Central memory CD8-positive, alpha-beta T cell (primary cell): ENCODE measurements at regions not wholly inside any gene's neighbourhood (a gene's known extent, or its start where the extent isn't known, plus 50 kb on each side); places are given as distances from the start of the nearest gene placed in this dataset.

Source experiments
- ATAC-seq: fragments of 150-1000 bp; cut with Tn5 transposase; replicated peaks from 2 replicates; pipeline ENCODE4 v1.10.0; 2022; ENCODE audit warnings: mild to moderate bottlenecking, moderate FRiP score, moderate number of reproducible peaks; ENCODE audit not compliant: poor library complexity, severe bottlenecking; ENCODE audit errors: extremely low read depth
- DNase-seq, 2 donors: peaks; one replicate each; pipeline ENCODE4 v3.0.0; 2021; ENCODE audit warnings: low spot score in 2 of 2
- H3K27ac Mint-ChIP-seq: one replicate; pipeline ENCODE4 v1.8.0; 2022; ENCODE audit warnings: low read depth, mild to moderate bottlenecking, moderate library complexity, mixed read lengths
- H3K27me3 Mint-ChIP-seq: one replicate; pipeline ENCODE4 v1.8.0; 2022; ENCODE audit warnings: mixed read lengths
- H3K36me3 Mint-ChIP-seq: one replicate; pipeline ENCODE4 v1.8.0; 2022; ENCODE audit warnings: mild to moderate bottlenecking, moderate library complexity, mixed read lengths; ENCODE audit not compliant: insufficient read depth
- H3K4me1 Mint-ChIP-seq: one replicate; pipeline ENCODE4 v1.8.0; 2022; ENCODE audit warnings: mixed read lengths
- H3K4me3 Mint-ChIP-seq: one replicate; pipeline ENCODE4 v1.8.0; 2022; ENCODE audit warnings: mild to moderate bottlenecking, moderate library complexity, mixed read lengths
- H3K9me3 Mint-ChIP-seq: one replicate; pipeline ENCODE4 v1.8.0; 2022; ENCODE audit warnings: mixed read lengths

- no peaks in the 10 kb centered on the region for H3K4me1 Mint-ChIP-seq
- H3K27ac Mint-ChIP-seq: no peak overlapping the region
- H3K9me3 Mint-ChIP-seq: no peaks in the 10 kb centered on the region
- no peak overlapping the region for H3K4me3 Mint-ChIP-seq
- DNase-seq (no peak), ATAC-seq (no peak)
- H3K36me3 Mint-ChIP-seq: no peaks in the 10 kb centered on the region
- peaks cover 19% of the 10 kb centered on the region for H3K27me3 Mint-ChIP-seq
These were observed 104.5 kb downstream of the NGF start for GRCh38 chr1:115233598-115233997.

GRCh38 chr1:115230281-115230680 lies 107.8 kb downstream of the NGF start:
- Mint-ChIP-seq H3K4me3 (no peak overlapping the region), H3K36me3 (no peaks in the 10 kb centered on the region), H3K27ac (no peak overlapping the region), H3K4me1 (no peaks in the 10 kb centered on the region), H3K27me3 (peaks cover 10% of the 10 kb centered on the region), H3K9me3 (no peaks in the 10 kb centered on the region)
- DNase-seq: no peak
- ATAC-seq: no peak

- Mint-ChIP-seq H3K36me3 (no peaks in the 10 kb centered on the region), H3K27ac (no peak overlapping the region), H3K4me3 (no peak overlapping the region), H3K27me3 (peaks cover 22% of the 10 kb centered on the region), H3K4me1 (no peaks in the 10 kb centered on the region), H3K9me3 (no peaks in the 10 kb centered on the region)
- no peak for DNase-seq
- no peak for ATAC-seq
These were observed 109.0 kb downstream of the NGF start for GRCh38 chr1:115229016-115229415.

- no peak for ATAC-seq
- H3K27me3 Mint-ChIP-seq: peaks cover 31% of the 10 kb centered on the region
- H3K27ac Mint-ChIP-seq: no peak overlapping the region
- no peak for DNase-seq
- no peaks in the 10 kb centered on the region for H3K9me3 Mint-ChIP-seq
- H3K4me1 Mint-ChIP-seq: no peaks in the 10 kb centered on the region
- H3K4me3 Mint-ChIP-seq: no peak overlapping the region
- H3K36me3 Mint-ChIP-seq: no peaks in the 10 kb centered on the region
These were observed 109.9 kb downstream of the NGF start for GRCh38 chr1:115228191-115228590.

GRCh38 chr1:115227346-115228082 lies 110.5 kb downstream of the NGF start:
- Mint-ChIP-seq H3K36me3 (no peaks in the 10 kb centered on the region), H3K4me1 (no peaks in the 10 kb centered on the region), H3K4me3 (no peak overlapping the region), H3K9me3 (no peaks in the 10 kb centered on the region), H3K27ac (no peak overlapping the region), H3K27me3 (peaks cover 35% of the 10 kb centered on the region)
- ATAC-seq (no peak), DNase-seq (no peak)

- Mint-ChIP-seq H3K27me3 (peaks cover 44% of the 10 kb centered on the region), H3K36me3 (no peaks in the 10 kb centered on the region), H3K4me1 (no peaks in the 10 kb centered on the region), H3K9me3 (no peaks in the 10 kb centered on the region), H3K4me3 (no peak overlapping the region), H3K27ac (no peak overlapping the region)
- no peak for DNase-seq
- ATAC-seq: no peak
These were observed 111.9 kb downstream of the NGF start for GRCh38 chr1:115225993-115226685.

- H3K27me3 Mint-ChIP-seq: peaks cover 58% of the 10 kb centered on the region
- H3K9me3 Mint-ChIP-seq: no peaks in the 10 kb centered on the region
- DNase-seq (no peak), ATAC-seq (no peak)
- no peak overlapping the region for H3K27ac Mint-ChIP-seq
- H3K4me1 Mint-ChIP-seq: no peaks in the 10 kb centered on the region
- no peak overlapping the region for H3K4me3 Mint-ChIP-seq
- no peaks in the 10 kb centered on the region for H3K36me3 Mint-ChIP-seq
These were observed 113.4 kb downstream of the NGF start for GRCh38 chr1:115224636-115225035.

- Mint-ChIP-seq H3K4me3 (no peak overlapping the region), H3K36me3 (no peaks in the 10 kb centered on the region), H3K4me1 (no peaks in the 10 kb centered on the region), H3K9me3 (no peaks in the 10 kb centered on the region), H3K27me3 (peaks cover 76% of the 10 kb centered on the region), H3K27ac (no peak overlapping the region)
- ATAC-seq (no peak), DNase-seq (no peak)
These were observed 115.2 kb downstream of the NGF start for GRCh38 chr1:115222616-115223402.

GRCh38 chr1:115220340-115221270 lies 117.4 kb downstream of the NGF start:
- Mint-ChIP-seq H3K4me1 (no peaks in the 10 kb centered on the region), H3K27ac (no peak overlapping the region), H3K36me3 (no peaks in the 10 kb centered on the region), H3K9me3 (no peaks in the 10 kb centered on the region), H3K4me3 (no peak overlapping the region), H3K27me3 (peaks cover 92% of the 10 kb centered on the region)
- DNase-seq (no peak), ATAC-seq (no peak)

- peaks cover 87% of the 10 kb centered on the region for H3K27me3 Mint-ChIP-seq
- no peak overlapping the region for H3K4me3 Mint-ChIP-seq
- H3K4me1 Mint-ChIP-seq: no peaks in the 10 kb centered on the region
- DNase-seq (no peak), ATAC-seq (no peak)
- no peak overlapping the region for H3K27ac Mint-ChIP-seq
- H3K36me3 Mint-ChIP-seq: no peaks in the 10 kb centered on the region
- H3K9me3 Mint-ChIP-seq: no peaks in the 10 kb centered on the region
These were observed 118.1 kb downstream of the NGF start for GRCh38 chr1:115219927-115220326.

- Mint-ChIP-seq H3K27me3 (peaks cover 75% of the 10 kb centered on the region), H3K4me3 (no peak overlapping the region), H3K9me3 (no peaks in the 10 kb centered on the region), H3K4me1 (no peaks in the 10 kb centered on the region), H3K36me3 (no peaks in the 10 kb centered on the region), H3K27ac (no peak overlapping the region)
- ATAC-seq (no peak), DNase-seq (no peak)
These were observed 119.3 kb downstream of the NGF start for GRCh38 chr1:115218699-115219098.

- H3K4me3 Mint-ChIP-seq: no peak overlapping the region
- H3K27me3 Mint-ChIP-seq: peaks cover 68% of the 10 kb centered on the region
- H3K27ac Mint-ChIP-seq: no peak overlapping the region
- no peak for DNase-seq
- no peaks in the 10 kb centered on the region for H3K36me3 Mint-ChIP-seq
- no peaks in the 10 kb centered on the region for H3K4me1 Mint-ChIP-seq
- ATAC-seq: no peak
- no peaks in the 10 kb centered on the region for H3K9me3 Mint-ChIP-seq
These were observed 120.0 kb downstream of the NGF start for GRCh38 chr1:115218034-115218405.
